ENCODE measurements at regions not wholly inside any gene's neighbourhood (a gene's known extent, or its start where the extent isn't known, plus 50 kb on each side); places are given as distances from the start of the nearest gene placed in this dataset.

- TF ChIP-seq, protein P1, sequence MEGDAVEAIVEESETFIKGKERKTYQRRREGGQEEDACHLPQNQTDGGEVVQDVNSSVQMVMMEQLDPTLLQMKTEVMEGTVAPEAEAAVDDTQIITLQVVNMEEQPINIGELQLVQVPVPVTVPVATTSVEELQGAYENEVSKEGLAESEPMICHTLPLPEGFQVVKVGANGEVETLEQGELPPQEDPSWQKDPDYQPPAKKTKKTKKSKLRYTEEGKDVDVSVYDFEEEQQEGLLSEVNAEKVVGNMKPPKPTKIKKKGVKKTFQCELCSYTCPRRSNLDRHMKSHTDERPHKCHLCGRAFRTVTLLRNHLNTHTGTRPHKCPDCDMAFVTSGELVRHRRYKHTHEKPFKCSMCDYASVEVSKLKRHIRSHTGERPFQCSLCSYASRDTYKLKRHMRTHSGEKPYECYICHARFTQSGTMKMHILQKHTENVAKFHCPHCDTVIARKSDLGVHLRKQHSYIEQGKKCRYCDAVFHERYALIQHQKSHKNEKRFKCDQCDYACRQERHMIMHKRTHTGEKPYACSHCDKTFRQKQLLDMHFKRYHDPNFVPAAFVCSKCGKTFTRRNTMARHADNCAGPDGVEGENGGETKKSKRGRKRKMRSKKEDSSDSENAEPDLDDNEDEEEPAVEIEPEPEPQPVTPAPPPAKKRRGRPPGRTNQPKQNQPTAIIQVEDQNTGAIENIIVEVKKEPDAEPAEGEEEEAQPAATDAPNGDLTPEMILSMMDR (IDR thresholded peaks at IDR 0.05; ENCODE audit: unreplicated experiment in 3 of 3) = no peak
- Mint-ChIP-seq H3K4me1 (no peaks in the 10 kb centered on the region), H3K27ac (no peak overlapping the region), H3K36me3 (ENCODE audit: low read depth) (no peaks in the 10 kb centered on the region), H3K27me3 (ENCODE audit: low read depth) (no peaks in the 10 kb centered on the region), H3K4me3 (no peak overlapping the region), H3K9me3 (peaks cover 3% of the 10 kb centered on the region)
These were observed 119.2 kb upstream of the LEF1 start for GRCh38 chr4:108287834-108288413.

DNA sequence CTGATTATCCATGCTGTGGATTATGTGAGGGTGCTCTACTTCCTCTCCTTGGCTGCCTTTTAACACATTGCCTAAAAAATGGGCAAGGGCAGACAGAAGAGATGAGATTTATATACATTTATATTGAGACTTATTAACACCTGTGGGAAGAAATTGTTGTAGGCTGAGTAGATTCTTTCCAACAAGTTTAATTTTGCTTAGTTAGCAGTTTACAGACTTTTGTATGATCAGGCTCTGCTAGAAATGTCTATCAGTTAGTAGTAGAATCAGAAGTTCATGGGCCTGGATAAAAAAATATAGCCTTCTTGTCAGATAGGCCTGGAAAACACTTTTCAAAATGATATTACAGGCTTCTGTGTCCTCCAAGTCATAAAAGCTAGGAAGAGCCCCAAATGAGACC lies 111.3 kb upstream of the LEF1 start:
- H3K4me3 Mint-ChIP-seq = no peak overlapping the region
- no peaks in the 10 kb centered on the region for H3K27me3 Mint-ChIP-seq (ENCODE audit: low read depth)
- H3K9me3 Mint-ChIP-seq = peaks cover 3% of the 10 kb centered on the region
- TF ChIP-seq, protein P1 (IDR thresholded peaks at IDR 0.05; ENCODE audit: unreplicated experiment in 3 of 3) = no peak
- no peaks in the 10 kb centered on the region for H3K4me1 Mint-ChIP-seq
- H3K27ac Mint-ChIP-seq = no peak overlapping the region
- H3K36me3 Mint-ChIP-seq (ENCODE audit: low read depth) = no peaks in the 10 kb centered on the region

DNA sequence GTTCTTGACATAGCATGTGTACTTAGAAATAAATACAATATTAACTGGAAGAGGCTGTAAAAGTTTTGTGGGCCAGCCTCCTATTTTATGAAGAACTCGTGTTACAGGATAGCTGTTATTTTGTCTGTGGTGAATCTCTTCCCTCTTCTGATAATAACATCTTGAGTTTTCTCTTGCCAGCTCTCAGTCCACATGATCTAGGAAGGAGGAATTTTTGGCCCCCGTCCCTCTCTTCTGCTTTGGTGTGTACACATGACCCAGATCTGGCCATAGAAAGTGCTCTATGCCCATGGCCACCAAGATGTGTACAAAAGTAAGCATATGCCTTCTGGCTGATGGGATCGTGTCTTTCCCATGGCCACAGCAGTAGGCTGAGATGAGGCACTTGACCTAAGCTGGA lies 108.0 kb upstream of the LEF1 start:
- Mint-ChIP-seq H3K9me3 (no peaks in the 10 kb centered on the region), H3K27ac (no peak overlapping the region), H3K4me1 (peaks cover 5% of the 10 kb centered on the region)

DNA sequence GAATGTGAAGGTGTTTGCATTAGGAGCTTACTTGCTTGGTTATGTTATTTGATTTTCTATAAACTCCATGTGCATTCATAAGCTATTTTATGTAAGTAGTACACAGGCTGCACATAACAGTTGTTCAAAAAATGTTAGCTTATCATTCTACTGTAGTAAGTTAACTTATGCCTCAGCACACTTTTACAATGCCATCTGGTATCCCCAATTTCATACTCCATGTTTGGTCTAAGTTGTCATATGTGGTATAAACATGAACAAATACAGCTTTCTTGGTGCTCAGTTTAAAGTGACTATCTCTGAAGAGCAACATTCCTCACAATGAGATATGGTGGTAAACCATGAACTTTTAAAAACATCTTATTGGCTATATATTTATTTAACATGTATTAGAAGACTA lies 104.3 kb upstream of the LEF1 start:
- no peaks in the 10 kb centered on the region for H3K36me3 Mint-ChIP-seq (ENCODE audit: low read depth)
- peaks cover 5% of the 10 kb centered on the region for H3K4me1 Mint-ChIP-seq
- no peak overlapping the region for H3K4me3 Mint-ChIP-seq
- H3K27ac Mint-ChIP-seq = no peak overlapping the region
- H3K27me3 Mint-ChIP-seq (ENCODE audit: low read depth) = no peaks in the 10 kb centered on the region
- peaks cover under 1% of the 10 kb centered on the region for H3K9me3 Mint-ChIP-seq
- TF ChIP-seq, protein P1 (IDR thresholded peaks at IDR 0.05; ENCODE audit: unreplicated experiment in 3 of 3) = no peak

More for the DNA sequence above, 108.0 kb upstream of the LEF1 start:
- TF ChIP-seq, protein P1 (IDR thresholded peaks at IDR 0.05; ENCODE audit: unreplicated experiment in 3 of 3) = no peak
- Mint-ChIP-seq H3K27me3 (ENCODE audit: low read depth) (no peaks in the 10 kb centered on the region), H3K36me3 (ENCODE audit: low read depth) (no peaks in the 10 kb centered on the region), H3K4me3 (no peak overlapping the region)

DNA sequence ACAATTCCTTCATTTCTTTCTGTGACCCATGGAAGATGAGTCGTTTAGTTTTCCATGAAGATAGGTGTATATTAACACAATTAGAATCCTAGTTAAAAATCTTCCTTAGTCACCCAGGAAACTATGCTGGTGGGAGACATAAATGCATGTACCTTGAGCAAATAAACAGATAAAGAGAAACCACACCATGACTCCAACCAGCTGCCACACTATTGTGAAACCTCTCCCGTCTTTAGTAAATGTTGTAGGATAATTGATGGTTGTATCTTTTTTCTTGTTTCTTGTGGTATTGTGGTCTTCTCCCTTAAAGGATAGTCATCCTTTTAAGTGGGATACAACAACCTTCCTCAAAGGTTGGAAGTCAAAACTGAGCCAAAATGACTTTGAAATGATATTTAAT lies 103.8 kb upstream of the LEF1 start:
- TF ChIP-seq, protein P1 (IDR thresholded peaks at IDR 0.05; ENCODE audit: unreplicated experiment in 3 of 3) = no peak

DNA sequence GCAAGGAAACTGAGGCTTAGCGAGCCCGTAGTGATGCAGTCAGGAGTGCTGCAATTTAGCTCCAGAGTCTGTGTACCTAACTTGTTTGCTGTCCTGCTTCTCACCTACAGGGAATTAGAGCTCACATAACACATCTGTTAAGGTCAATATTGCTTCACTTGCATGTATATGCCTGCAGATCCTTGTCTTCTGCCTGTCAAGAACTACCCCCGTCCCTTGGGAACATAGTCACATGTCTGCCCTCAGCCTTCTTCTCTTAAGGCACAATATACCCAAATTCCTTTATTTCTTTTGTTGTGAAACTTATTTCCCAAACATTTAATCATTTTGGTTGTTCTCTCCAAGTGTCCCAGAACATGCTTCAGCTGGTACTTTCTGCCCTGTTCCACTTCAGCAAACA lies 103.3 kb upstream of the LEF1 start:
- Mint-ChIP-seq H3K27me3 (ENCODE audit: low read depth) (no peaks in the 10 kb centered on the region), H3K4me3 (no peak overlapping the region), H3K4me1 (peaks cover 5% of the 10 kb centered on the region), H3K9me3 (peaks cover 2% of the 10 kb centered on the region), H3K36me3 (ENCODE audit: low read depth) (no peaks in the 10 kb centered on the region), H3K27ac (no peak overlapping the region)
- TF ChIP-seq, protein P1 (IDR thresholded peaks at IDR 0.05; ENCODE audit: unreplicated experiment in 3 of 3) = no peak

More for the DNA sequence above, 103.8 kb upstream of the LEF1 start:
- peaks cover 5% of the 10 kb centered on the region for H3K4me1 Mint-ChIP-seq
- peaks cover 2% of the 10 kb centered on the region for H3K9me3 Mint-ChIP-seq
- no peak overlapping the region for H3K4me3 Mint-ChIP-seq
- H3K27ac Mint-ChIP-seq = no peak overlapping the region
- H3K27me3 Mint-ChIP-seq (ENCODE audit: low read depth) = no peaks in the 10 kb centered on the region
- H3K36me3 Mint-ChIP-seq (ENCODE audit: low read depth) = no peaks in the 10 kb centered on the region

All from nephron (organoid).